Ramos (cell line): ENCODE measurements at regions not wholly inside any gene's neighbourhood (a gene's known extent, or its start where the extent isn't known, plus 50 kb on each side); places are given as distances from the start of the nearest gene placed in this dataset.
"Not testable (repeated sequence)": the region's sequence is repeated elsewhere in the genome, so short reads cannot be mapped to it uniquely, and the experiment has no call there.

Source experiments
- in situ Hi-C: fragments of 300-500 bp; cut with MboI; formaldehyde crosslinking; loops from one replicate; pipeline ENCODE4 v1.14.3; 2022; ENCODE audit warnings: low sequenced_read_pairs; ENCODE audit not compliant: unreplicated experiment

- in situ Hi-C loops = no loop called here
Observed at GRCh38 chr16:62732092-62732491, 695.9 kb upstream of the CDH8 start.

GRCh38 chr16:62724670-62725269 is 688.5 kb upstream of the CDH8 start:
- in situ Hi-C loops = not testable (repeated sequence)

- in situ Hi-C loops = no loop called here
Observed at GRCh38 chr16:62720651-62721050, 684.4 kb upstream of the CDH8 start.

- in situ Hi-C loops = no loop called here
Observed at GRCh38 chr16:62717026-62717425, 680.8 kb upstream of the CDH8 start.

GRCh38 chr16:62715701-62716100 is 679.5 kb upstream of the CDH8 start:
- in situ Hi-C loops = no loop called here

GRCh38 chr16:62712566-62712965 is 676.3 kb upstream of the CDH8 start:
- in situ Hi-C loops = no loop called here

- in situ Hi-C loops = no loop called here
Observed at GRCh38 chr16:62711797-62712196, 675.6 kb upstream of the CDH8 start.

GRCh38 chr16:62709794-62710193 is 673.6 kb upstream of the CDH8 start:
- in situ Hi-C loops = no loop called here

GRCh38 chr16:62701426-62701825 is 665.2 kb upstream of the CDH8 start:
- in situ Hi-C loops = no loop called here

- in situ Hi-C loops = no loop called here
Observed at GRCh38 chr16:62700426-62701294, 664.4 kb upstream of the CDH8 start.

GRCh38 chr16:62692685-62693084 is 656.4 kb upstream of the CDH8 start:
- in situ Hi-C loops = no loop called here

GRCh38 chr16:62681819-62682218 is 645.6 kb upstream of the CDH8 start:
- in situ Hi-C loops = no loop called here

- in situ Hi-C loops = no loop called here
Observed at GRCh38 chr16:62678796-62679195, 642.6 kb upstream of the CDH8 start.

GRCh38 chr16:62676306-62676705 is 640.1 kb upstream of the CDH8 start:
- in situ Hi-C loops = no loop called here

- in situ Hi-C loops = no loop called here
Observed at GRCh38 chr16:62665269-62665668, 629.0 kb upstream of the CDH8 start.

GRCh38 chr16:62664566-62664965 is 628.3 kb upstream of the CDH8 start:
- in situ Hi-C loops = no loop called here

GRCh38 chr16:62661435-62661834 is 625.2 kb upstream of the CDH8 start:
- in situ Hi-C loops = no loop called here

GRCh38 chr16:62657116-62657515 is 620.9 kb upstream of the CDH8 start:
- in situ Hi-C loops = no loop called here

GRCh38 chr16:62652441-62653120 is 616.3 kb upstream of the CDH8 start:
- in situ Hi-C loops = no loop called here

GRCh38 chr16:62648256-62648655 is 612.0 kb upstream of the CDH8 start:
- in situ Hi-C loops = no loop called here
